ENCODE measurements at regions not wholly inside any gene's neighbourhood (a gene's known extent, or its start where the extent isn't known, plus 50 kb on each side); places are given as distances from the start of the nearest gene placed in this dataset.

DNA sequence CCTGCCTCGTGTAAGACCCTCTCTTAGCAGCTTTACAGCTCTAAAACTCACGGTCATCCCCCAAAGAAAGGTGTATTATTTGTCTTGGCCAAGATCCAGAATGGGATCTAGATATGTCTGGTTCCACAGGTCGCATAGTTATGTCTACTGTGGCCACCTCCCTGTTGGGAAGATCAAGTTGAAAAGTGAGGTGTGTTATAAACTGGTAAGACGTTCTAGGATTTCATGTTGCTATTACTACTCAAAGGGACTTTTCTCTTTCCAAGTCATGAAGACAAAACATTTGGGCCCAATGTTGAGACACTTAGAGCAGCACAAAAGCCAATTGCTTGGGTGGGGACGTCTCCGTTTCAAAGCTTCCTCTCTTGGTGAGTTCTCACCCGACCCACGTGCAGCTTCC, 766.0 kb downstream of the RNF144A start:
- H3K4me3 ChIP-seq = no peak overlapping the region
- WGBS, 5 donors = 47 to 74% (median 61%) methylated on average over 8 of the region's 8 CpGs

DNA sequence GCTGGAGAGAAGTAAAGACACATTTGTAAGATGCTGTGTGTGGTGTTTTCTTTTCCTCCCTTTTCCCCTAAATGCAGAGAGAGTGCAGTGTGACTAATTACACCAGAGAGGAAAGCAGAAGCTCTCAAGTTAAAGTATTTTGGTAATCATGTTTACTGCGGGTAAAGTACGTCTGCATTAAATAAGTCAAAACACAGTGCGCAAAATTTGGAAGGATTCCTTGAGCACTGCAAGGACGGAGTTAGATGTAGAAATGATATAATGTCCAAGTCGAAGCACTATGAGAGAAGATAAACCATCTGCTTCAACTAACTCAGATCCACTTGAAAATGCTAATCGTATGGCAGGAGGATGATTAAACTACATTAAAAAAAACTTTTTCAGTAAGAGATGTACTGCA, 766.5 kb downstream of the RNF144A start:
- no peaks in the 10 kb centered on the region for H3K9me3 ChIP-seq
- H3K36me3 ChIP-seq = no peaks in the 10 kb centered on the region
- no peaks in the 10 kb centered on the region for H3K4me1 ChIP-seq
- DNase-seq = no peak
- H3K27ac ChIP-seq = no peak overlapping the region
- intact Hi-C loops (cut with DNase I; ENCODE audit: low total_unique reads) = no loop called here
- 70 to 82% (median 80%) methylated on average over 6 of the region's 6 CpGs for whole genome bisulfite sequencing, 5 donors
- no peaks in the 10 kb centered on the region for H3K27me3 ChIP-seq
- no peak for TF ChIP-seq POLR2A (IDR thresholded peaks at IDR 0.05)
- H3K4me3 ChIP-seq = no peak overlapping the region

More for the DNA sequence above, 766.0 kb downstream of the RNF144A start:
- Histone ChIP-seq H3K4me1 (no peaks in the 10 kb centered on the region), H3K27ac (no peak overlapping the region), H3K9me3 (no peaks in the 10 kb centered on the region), H3K27me3 (no peaks in the 10 kb centered on the region), H3K36me3 (no peaks in the 10 kb centered on the region)
- intact Hi-C loops (cut with DNase I; ENCODE audit: low total_unique reads) = no loop called here
- DNase-seq = no peak
- TF ChIP-seq, protein P1, sequence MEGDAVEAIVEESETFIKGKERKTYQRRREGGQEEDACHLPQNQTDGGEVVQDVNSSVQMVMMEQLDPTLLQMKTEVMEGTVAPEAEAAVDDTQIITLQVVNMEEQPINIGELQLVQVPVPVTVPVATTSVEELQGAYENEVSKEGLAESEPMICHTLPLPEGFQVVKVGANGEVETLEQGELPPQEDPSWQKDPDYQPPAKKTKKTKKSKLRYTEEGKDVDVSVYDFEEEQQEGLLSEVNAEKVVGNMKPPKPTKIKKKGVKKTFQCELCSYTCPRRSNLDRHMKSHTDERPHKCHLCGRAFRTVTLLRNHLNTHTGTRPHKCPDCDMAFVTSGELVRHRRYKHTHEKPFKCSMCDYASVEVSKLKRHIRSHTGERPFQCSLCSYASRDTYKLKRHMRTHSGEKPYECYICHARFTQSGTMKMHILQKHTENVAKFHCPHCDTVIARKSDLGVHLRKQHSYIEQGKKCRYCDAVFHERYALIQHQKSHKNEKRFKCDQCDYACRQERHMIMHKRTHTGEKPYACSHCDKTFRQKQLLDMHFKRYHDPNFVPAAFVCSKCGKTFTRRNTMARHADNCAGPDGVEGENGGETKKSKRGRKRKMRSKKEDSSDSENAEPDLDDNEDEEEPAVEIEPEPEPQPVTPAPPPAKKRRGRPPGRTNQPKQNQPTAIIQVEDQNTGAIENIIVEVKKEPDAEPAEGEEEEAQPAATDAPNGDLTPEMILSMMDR (IDR thresholded peaks at IDR 0.05) = no peak
- TF ChIP-seq EP300 (IDR thresholded peaks at IDR 0.05) (no peak), POLR2A (IDR thresholded peaks at IDR 0.05) (no peak), POLR2AphosphoS5 (IDR thresholded peaks at IDR 0.05) (no peak)

DNA sequence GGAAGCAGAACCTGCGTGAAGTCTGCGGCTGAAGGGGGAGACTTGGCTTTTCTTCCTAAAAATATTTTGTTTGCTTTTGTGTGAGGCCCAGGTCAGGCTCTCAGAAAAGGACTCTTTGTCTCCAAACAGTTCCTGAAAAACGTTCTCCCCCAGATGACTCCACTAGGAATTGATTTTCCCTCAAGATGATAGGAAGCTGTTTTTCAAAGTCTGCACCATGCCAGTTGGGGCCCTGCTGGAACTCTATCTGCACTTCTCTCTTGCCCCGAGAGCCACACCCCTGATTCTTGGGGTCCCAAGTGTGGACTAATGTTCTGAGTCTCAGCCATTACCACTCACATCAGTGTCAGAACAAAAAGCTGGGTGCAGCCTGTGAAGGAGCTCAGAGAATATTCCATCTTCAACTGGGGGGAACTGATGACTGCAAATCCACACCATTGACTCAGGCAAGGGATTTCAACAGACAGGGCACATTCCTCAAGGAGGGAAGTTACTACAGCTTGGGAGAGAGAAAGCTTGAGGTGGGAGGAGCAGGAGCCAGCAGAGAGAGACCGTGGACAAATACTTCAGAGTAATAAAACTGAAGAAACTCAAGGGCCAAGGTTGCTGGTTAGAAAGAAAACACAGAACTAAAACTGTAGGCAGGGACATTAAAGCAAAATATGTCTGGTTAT, 768.3 kb downstream of the RNF144A start:
- TF ChIP-seq, protein P1 (IDR thresholded peaks at IDR 0.05) = no peak
- TF ChIP-seq EP300 (IDR thresholded peaks at IDR 0.05) = no peak
- TF ChIP-seq POLR2AphosphoS5 (IDR thresholded peaks at IDR 0.05) = no peak
- TF ChIP-seq POLR2A (IDR thresholded peaks at IDR 0.05) = no peak
- WGBS, 5 donors = 53 to 70% (median 56%) methylated on average over 4 to 5 of the region's 5 CpGs
- Histone ChIP-seq H3K9me3 (no peaks in the 10 kb centered on the region), H3K36me3 (no peaks in the 10 kb centered on the region), H3K4me3 (no peak overlapping the region), H3K27me3 (no peaks in the 10 kb centered on the region), H3K4me1 (no peaks in the 10 kb centered on the region), H3K27ac (no peak overlapping the region)
- intact Hi-C loops (cut with DNase I; ENCODE audit: low total_unique reads) = no loop called here
- no peak for DNase-seq

DNA sequence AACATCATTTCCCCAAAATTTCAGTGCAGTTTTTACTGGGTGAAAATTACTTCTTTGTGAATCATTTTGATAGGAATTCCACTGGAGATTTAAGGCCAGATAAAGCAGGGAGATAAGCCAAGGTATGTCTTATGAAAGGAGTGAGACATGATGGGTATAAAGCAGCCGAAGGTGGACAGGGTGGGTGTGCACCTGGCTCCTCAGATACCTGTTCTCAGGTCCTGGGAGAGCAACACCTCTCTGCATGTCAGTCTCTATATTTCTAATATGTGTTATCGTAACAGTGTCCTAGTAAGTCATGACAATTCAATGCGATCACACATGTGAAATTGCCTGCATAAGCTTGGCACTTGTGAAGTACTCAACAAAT, 768.8 kb downstream of the RNF144A start:
- DNase-seq = no peak
- 91 to 96% (median 95%) methylated on average over 3 of the region's 3 CpGs for WGBS, 5 donors
- Histone ChIP-seq H3K9me3 (no peaks in the 10 kb centered on the region), H3K4me1 (no peaks in the 10 kb centered on the region), H3K4me3 (no peak overlapping the region), H3K27me3 (no peaks in the 10 kb centered on the region), H3K27ac (no peak overlapping the region), H3K36me3 (no peaks in the 10 kb centered on the region)
- TF ChIP-seq POLR2AphosphoS5 (IDR thresholded peaks at IDR 0.05) (no peak), POLR2A (IDR thresholded peaks at IDR 0.05) (no peak), EP300 (IDR thresholded peaks at IDR 0.05) (no peak)
- TF ChIP-seq, protein P1 (IDR thresholded peaks at IDR 0.05) = no peak
- intact Hi-C loops (cut with DNase I; ENCODE audit: low total_unique reads) = no loop called here

DNA sequence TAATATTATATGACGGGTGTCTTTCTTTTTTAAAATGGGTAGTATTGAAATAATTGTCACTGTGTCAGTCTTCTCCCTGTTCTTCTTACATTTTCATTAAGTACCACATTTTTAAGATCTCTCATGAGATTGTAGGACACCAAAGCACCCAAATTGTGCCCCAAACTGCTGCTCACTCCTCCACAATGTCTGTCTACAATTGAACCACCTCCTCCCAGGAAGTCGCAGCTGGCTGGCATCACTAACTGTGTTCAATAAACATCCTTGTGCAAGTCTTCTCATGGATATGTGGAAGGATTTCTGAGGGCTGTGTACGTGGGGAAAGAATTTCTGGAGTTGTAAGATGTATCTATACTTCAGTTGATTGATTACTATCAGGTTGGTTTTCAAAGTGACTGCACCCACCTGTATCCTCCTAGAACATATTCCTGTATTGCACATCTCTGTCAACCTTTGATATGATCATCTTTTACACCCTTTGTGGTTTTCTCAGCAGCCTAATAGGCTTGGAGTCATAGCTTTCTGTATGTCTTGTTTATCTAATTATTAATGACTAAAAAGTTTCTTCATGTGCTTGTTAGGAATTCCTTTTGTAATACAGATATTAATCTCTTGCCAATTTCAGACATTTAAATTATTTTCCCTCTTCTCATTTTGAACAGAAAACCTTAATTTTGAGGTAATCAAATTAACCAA, 774.9 kb downstream of the RNF144A start:
- Histone ChIP-seq H3K27ac (no peak overlapping the region), H3K4me1 (no peaks in the 10 kb centered on the region), H3K4me3 (no peak overlapping the region), H3K9me3 (no peaks in the 10 kb centered on the region), H3K27me3 (no peaks in the 10 kb centered on the region), H3K36me3 (no peaks in the 10 kb centered on the region)
- no peak for DNase-seq
- intact Hi-C loops (cut with DNase I; ENCODE audit: low total_unique reads) = no loop called here
- WGBS, 5 donors = 59 to 80% (median 72%) methylated on average over 3 of the region's 3 CpGs
- TF ChIP-seq, protein P1 (IDR thresholded peaks at IDR 0.05) = no peak
